ENCODE measurements at regions not wholly inside any gene's neighbourhood (a gene's known extent, or its start where the extent isn't known, plus 50 kb on each side); places are given as distances from the start of the nearest gene placed in this dataset.
"Not testable (repeated sequence)": the region's sequence is repeated elsewhere in the genome, so short reads cannot be mapped to it uniquely, and the experiment has no call there.

GRCh38 chr12:33323823-33324222 lies 115.8 kb downstream of the SYT10 start:
- no peak for DNase-seq

GRCh38 chr12:33322519-33322918 lies 117.1 kb downstream of the SYT10 start:
- no peak for DNase-seq

GRCh38 chr12:33317746-33318145 lies 121.9 kb downstream of the SYT10 start:
- no peak for DNase-seq

- DNase-seq: no peak
Measured at GRCh38 chr12:33314223-33314622, 125.4 kb downstream of the SYT10 start.

- no peak for DNase-seq
Measured at GRCh38 chr12:33313476-33313875, 126.1 kb downstream of the SYT10 start.

GRCh38 chr12:33310471-33310870 lies 129.1 kb downstream of the SYT10 start:
- no peak for DNase-seq

GRCh38 chr12:33304176-33304575 lies 135.4 kb downstream of the SYT10 start:
- no peak for DNase-seq

- no peak for DNase-seq
Measured at GRCh38 chr12:33296529-33296928, 143.1 kb downstream of the SYT10 start.

GRCh38 chr12:33290703-33291102 lies 148.9 kb downstream of the SYT10 start:
- DNase-seq: no peak

- DNase-seq: no peak
Measured at GRCh38 chr12:33283054-33283453, 156.6 kb downstream of the SYT10 start.

GRCh38 chr12:33277376-33277775 lies 162.2 kb downstream of the SYT10 start:
- no peak for DNase-seq

- no peak for DNase-seq
Measured at GRCh38 chr12:33267641-33268040, 172.0 kb downstream of the SYT10 start.

GRCh38 chr12:33265900-33266299 lies 173.7 kb downstream of the SYT10 start:
- DNase-seq: no peak

- no peak for DNase-seq
Measured at GRCh38 chr12:33265033-33265731, 174.4 kb downstream of the SYT10 start.

GRCh38 chr12:33253178-33253577 lies 186.4 kb downstream of the SYT10 start:
- no peak for DNase-seq

GRCh38 chr12:33251548-33251947 lies 188.1 kb downstream of the SYT10 start:
- no peak for DNase-seq

GRCh38 chr12:33248364-33248763 lies 191.3 kb downstream of the SYT10 start:
- no peak for DNase-seq

GRCh38 chr12:33247625-33248024 lies 192.0 kb downstream of the SYT10 start:
- DNase-seq: no peak

GRCh38 chr12:33245434-33245833 lies 194.2 kb downstream of the SYT10 start:
- no peak for DNase-seq

- no peak for DNase-seq
Measured at GRCh38 chr12:33226671-33227070, 212.9 kb downstream of the SYT10 start.

- no peak for DNase-seq
Measured at GRCh38 chr12:33223956-33224355, 215.7 kb downstream of the SYT10 start.

GRCh38 chr12:33222357-33222756 lies 217.3 kb downstream of the SYT10 start:
- no peak for DNase-seq

GRCh38 chr12:33205981-33206380 lies 233.6 kb downstream of the SYT10 start:
- DNase-seq: no peak

- DNase-seq: not testable (repeated sequence)
Measured at GRCh38 chr12:33194389-33194788, 245.2 kb downstream of the SYT10 start.

- DNase-seq: no peak
Measured at GRCh38 chr12:33192226-33192625, 247.4 kb downstream of the SYT10 start.

Data from GDM1 (cell line).